Erythroblast (primary cell): ENCODE measurements at regions not wholly inside any gene's neighbourhood (a gene's known extent, or its start where the extent isn't known, plus 50 kb on each side); places are given as distances from the start of the nearest gene placed in this dataset.

ENCODE experiments used
- GATA1 ChIP-seq: IDR thresholded peaks from 2 replicates; pipeline ENCODE4 v1.6.1; 2011; ENCODE audit warnings: low read depth, mild to moderate bottlenecking, control low read depth, low read length, moderate library complexity
- POLR2A ChIP-seq: IDR thresholded peaks from 2 replicates; pipeline ENCODE4 v1.6.1; 2011; ENCODE audit warnings: mild to moderate bottlenecking, low read length

DNA sequence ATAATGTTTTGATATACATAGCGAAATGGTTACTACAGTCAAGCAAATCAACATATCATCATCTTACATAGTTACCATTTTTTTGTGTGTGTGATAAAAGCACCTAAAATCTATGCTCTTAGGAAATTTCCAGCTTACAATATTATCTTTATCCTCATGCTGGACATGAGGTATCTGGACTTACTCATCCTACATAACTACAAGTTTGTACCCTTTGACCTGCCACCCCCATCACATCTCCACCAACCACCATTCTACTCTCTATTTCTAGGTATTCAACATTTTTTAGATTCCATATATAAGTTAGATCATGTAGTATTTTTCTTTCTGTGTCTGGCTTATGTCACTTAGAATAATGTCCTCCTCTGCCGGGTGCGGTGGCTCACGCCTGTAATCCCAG, 79.9 kb downstream of the TAF11L14 start:
- TF ChIP-seq POLR2A (no peak), GATA1 (no peak)
